Astrocyte (in vitro differentiated cells and primary cell): ENCODE measurements at regions not wholly inside any gene's neighbourhood (a gene's known extent, or its start where the extent isn't known, plus 50 kb on each side); places are given as distances from the start of the nearest gene placed in this dataset.
A peak's percentile ranks its signal among the peaks of the same experiment; 100 is the strongest.

Experiments used
- DNase-seq: peaks from one replicate; pipeline ENCODE4 v3.0.0-alpha.2; 2010; ENCODE audit warnings: low read depth
- FAIRE-seq: peaks from 2 replicates; lab custom pipeline; 2011; peaks lifted over from hg19 to GRCh38; lab: Jason Lieb, UNC
- H2AFZ ChIP-seq: 2 replicates; pipeline ENCODE4 v1.6.0; 2012; ENCODE audit warnings: low read depth, low read length, inconsistent platforms
- H3K27ac ChIP-seq: 2 replicates; pipeline ENCODE4 v1.5.1; 2011; ENCODE audit warnings: low read depth, low read length, inconsistent platforms
- H3K27me3 ChIP-seq: 2 replicates; pipeline ENCODE4 v1.6.0; 2011; ENCODE audit warnings: low read length, inconsistent platforms; ENCODE audit not compliant: insufficient read depth
- H3K36me3 ChIP-seq: 2 replicates; pipeline ENCODE4 v1.5.1; 2011; ENCODE audit warnings: low read length, inconsistent platforms; ENCODE audit not compliant: insufficient read depth
- H3K4me1 ChIP-seq: 2 replicates; pipeline ENCODE4 v1.5.1; 2011; ENCODE audit warnings: low read length, inconsistent platforms; ENCODE audit not compliant: insufficient read depth
- H3K4me2 ChIP-seq: 2 replicates; pipeline ENCODE4 v1.6.0; 2012; ENCODE audit warnings: low read length, inconsistent platforms
- H3K4me3 ChIP-seq: 2 replicates; pipeline ENCODE4 v1.5.1; 2011; ENCODE audit warnings: low read depth, mild to moderate bottlenecking, low read length, inconsistent platforms; ENCODE audit not compliant: insufficient read depth
- H3K79me2 ChIP-seq: 2 replicates; pipeline ENCODE4 v1.6.0; 2012; ENCODE audit warnings: mild to moderate bottlenecking, low read length, inconsistent platforms; ENCODE audit not compliant: insufficient read depth
- H3K9ac ChIP-seq: 2 replicates; pipeline ENCODE4 v1.6.0; 2012; ENCODE audit warnings: mild to moderate bottlenecking, low read length, inconsistent platforms
- H3K9me3 ChIP-seq: 2 replicates; pipeline ENCODE4 v1.5.1; 2012; ENCODE audit warnings: low read depth, mild to moderate bottlenecking, low read length, inconsistent platforms; ENCODE audit not compliant: insufficient read depth
- H4K20me1 ChIP-seq: 2 replicates; pipeline ENCODE4 v1.6.0; 2012; ENCODE audit warnings: low read length, inconsistent platforms; ENCODE audit not compliant: insufficient read depth
- H3K27ac Mint-ChIP-seq: one replicate; pipeline ENCODE4 v1.8.0; 2021; ENCODE audit warnings: mild to moderate bottlenecking, mixed read lengths; ENCODE audit not compliant: unreplicated experiment
- H3K27me3 Mint-ChIP-seq: one replicate; pipeline ENCODE4 v1.8.0; 2021; ENCODE audit warnings: low read depth, mixed read lengths; ENCODE audit not compliant: unreplicated experiment
- H3K36me3 Mint-ChIP-seq: one replicate; pipeline ENCODE4 v1.8.0; 2021; ENCODE audit warnings: low read depth, mixed read lengths; ENCODE audit not compliant: unreplicated experiment
- H3K4me1 Mint-ChIP-seq: one replicate; pipeline ENCODE4 v1.8.0; 2021; ENCODE audit warnings: low read depth, mixed read lengths; ENCODE audit not compliant: unreplicated experiment
- H3K4me3 Mint-ChIP-seq: one replicate; pipeline ENCODE4 v1.8.0; 2021; ENCODE audit warnings: mild to moderate bottlenecking, moderate library complexity, mixed read lengths; ENCODE audit not compliant: unreplicated experiment
- H3K9me3 Mint-ChIP-seq: one replicate; pipeline ENCODE4 v1.8.0; 2021; ENCODE audit warnings: mild to moderate bottlenecking, mixed read lengths; ENCODE audit not compliant: unreplicated experiment
- EZH2 ChIP-seq: IDR thresholded peaks from 2 replicates; pipeline ENCODE4 v1.6.1; 2012; ENCODE audit warnings: mild to moderate bottlenecking, low read length, inconsistent platforms; ENCODE audit not compliant: insufficient read depth
- TF ChIP-seq, protein P1 (sequence below): IDR thresholded peaks from 2 replicates; pipeline ENCODE4 v1.5.1; 2011; ENCODE audit warnings: low read depth, mild to moderate bottlenecking, inconsistent platforms, low read length, moderate library complexity; ENCODE audit not compliant: insufficient read depth

- DNase-seq (peak; percentile 50), FAIRE-seq (no peak)
- Mint-ChIP-seq H3K4me3 (no peak overlapping the region), H3K4me1 (peaks cover 10% of the 10 kb centered on the region), H3K27me3 (no peaks in the 10 kb centered on the region), H3K36me3 (no peaks in the 10 kb centered on the region), H3K9me3 (no peaks in the 10 kb centered on the region), H3K27ac (no peak overlapping the region)
- H3K4me3 ChIP-seq, result no peak overlapping the region
- H3K9me3 ChIP-seq, result no peaks in the 10 kb centered on the region
- no peak overlapping the region for H2AFZ ChIP-seq
- H3K9ac ChIP-seq, result no peak overlapping the region
- TF ChIP-seq, protein P1, sequence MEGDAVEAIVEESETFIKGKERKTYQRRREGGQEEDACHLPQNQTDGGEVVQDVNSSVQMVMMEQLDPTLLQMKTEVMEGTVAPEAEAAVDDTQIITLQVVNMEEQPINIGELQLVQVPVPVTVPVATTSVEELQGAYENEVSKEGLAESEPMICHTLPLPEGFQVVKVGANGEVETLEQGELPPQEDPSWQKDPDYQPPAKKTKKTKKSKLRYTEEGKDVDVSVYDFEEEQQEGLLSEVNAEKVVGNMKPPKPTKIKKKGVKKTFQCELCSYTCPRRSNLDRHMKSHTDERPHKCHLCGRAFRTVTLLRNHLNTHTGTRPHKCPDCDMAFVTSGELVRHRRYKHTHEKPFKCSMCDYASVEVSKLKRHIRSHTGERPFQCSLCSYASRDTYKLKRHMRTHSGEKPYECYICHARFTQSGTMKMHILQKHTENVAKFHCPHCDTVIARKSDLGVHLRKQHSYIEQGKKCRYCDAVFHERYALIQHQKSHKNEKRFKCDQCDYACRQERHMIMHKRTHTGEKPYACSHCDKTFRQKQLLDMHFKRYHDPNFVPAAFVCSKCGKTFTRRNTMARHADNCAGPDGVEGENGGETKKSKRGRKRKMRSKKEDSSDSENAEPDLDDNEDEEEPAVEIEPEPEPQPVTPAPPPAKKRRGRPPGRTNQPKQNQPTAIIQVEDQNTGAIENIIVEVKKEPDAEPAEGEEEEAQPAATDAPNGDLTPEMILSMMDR, result no peak
- TF ChIP-seq EZH2, result no peak
- no peaks in the 10 kb centered on the region for H3K4me1 ChIP-seq
- no peak overlapping the region for H3K4me2 ChIP-seq
- H4K20me1 ChIP-seq, result no peaks in the 10 kb centered on the region
- no peaks in the 10 kb centered on the region for H3K36me3 ChIP-seq
- H3K27ac ChIP-seq, result no peak overlapping the region
- H3K79me2 ChIP-seq, result no peaks in the 10 kb centered on the region
- H3K27me3 ChIP-seq, result no peaks in the 10 kb centered on the region
Measured at GRCh38 chr18:5620289-5620688, 76.5 kb upstream of the EPB41L3 start.

GRCh38 chr18:5619376-5619775 lies 75.6 kb upstream of the EPB41L3 start:
- no peak overlapping the region for H3K27ac Mint-ChIP-seq
- peaks cover 10% of the 10 kb centered on the region for H3K4me1 Mint-ChIP-seq
- no peak overlapping the region for H3K4me3 Mint-ChIP-seq
- TF ChIP-seq, protein P1, result no peak
- no peak for TF ChIP-seq EZH2
- Histone ChIP-seq H3K79me2 (no peaks in the 10 kb centered on the region), H4K20me1 (no peaks in the 10 kb centered on the region), H3K4me1 (no peaks in the 10 kb centered on the region), H2AFZ (no peak overlapping the region), H3K9me3 (no peaks in the 10 kb centered on the region), H3K4me3 (no peak overlapping the region), H3K27ac (no peak overlapping the region), H3K4me2 (no peak overlapping the region), H3K9ac (no peak overlapping the region), H3K27me3 (no peaks in the 10 kb centered on the region), H3K36me3 (no peaks in the 10 kb centered on the region)
- FAIRE-seq, result no peak
- no peaks in the 10 kb centered on the region for H3K36me3 Mint-ChIP-seq
- DNase-seq, result no peak
- H3K9me3 Mint-ChIP-seq, result no peaks in the 10 kb centered on the region
- H3K27me3 Mint-ChIP-seq, result no peaks in the 10 kb centered on the region

DNA sequence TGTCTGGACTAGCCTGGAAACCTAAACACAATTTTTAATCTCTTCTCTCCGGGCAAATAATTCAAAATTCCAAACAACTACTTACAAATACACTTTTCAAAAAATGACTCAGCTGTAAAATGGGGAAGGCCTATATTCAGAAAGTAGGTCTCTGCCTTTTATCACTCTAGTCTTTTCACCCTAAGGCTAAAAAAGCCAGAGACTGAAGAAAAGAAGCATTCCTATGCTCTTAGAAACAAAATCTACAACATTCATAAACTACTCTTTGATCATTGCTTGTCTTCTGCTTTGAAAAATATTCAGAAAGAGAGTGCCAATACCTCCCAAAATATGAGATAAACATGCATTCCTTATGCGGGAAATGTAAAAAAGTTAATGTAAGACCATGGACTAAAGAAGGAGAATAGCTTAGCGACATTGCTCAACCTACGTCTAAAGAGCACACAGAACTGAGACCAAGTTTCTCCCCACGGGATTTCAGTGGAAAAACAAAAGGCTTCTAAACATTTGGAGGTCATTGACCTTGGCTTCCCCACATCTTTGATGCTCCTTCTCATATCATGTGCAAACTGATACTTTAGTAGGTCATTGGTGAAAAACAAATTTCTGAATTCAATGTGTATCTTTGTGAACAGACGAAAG lies 74.4 kb upstream of the EPB41L3 start:
- H3K27ac Mint-ChIP-seq, result no peak overlapping the region
- no peak overlapping the region for H3K4me3 Mint-ChIP-seq
- no peaks in the 10 kb centered on the region for H3K27me3 ChIP-seq

More for the DNA sequence above, 74.4 kb upstream of the EPB41L3 start:
- H3K27me3 Mint-ChIP-seq, result no peaks in the 10 kb centered on the region
- Histone ChIP-seq H4K20me1 (no peaks in the 10 kb centered on the region), H3K4me1 (no peaks in the 10 kb centered on the region), H3K9me3 (no peaks in the 10 kb centered on the region), H3K36me3 (no peaks in the 10 kb centered on the region), H3K9ac (no peak overlapping the region), H3K4me3 (no peak overlapping the region), H3K79me2 (no peaks in the 10 kb centered on the region), H2AFZ (no peak overlapping the region), H3K27ac (no peak overlapping the region), H3K4me2 (no peak overlapping the region)
- TF ChIP-seq, protein P1, result no peak
- TF ChIP-seq EZH2, result no peak
- H3K9me3 Mint-ChIP-seq, result no peaks in the 10 kb centered on the region
- peaks cover 10% of the 10 kb centered on the region for H3K4me1 Mint-ChIP-seq
- H3K36me3 Mint-ChIP-seq, result no peaks in the 10 kb centered on the region
- DNase-seq (no peak), FAIRE-seq (no peak)
